ENCODE measurements at regions not wholly inside any gene's neighbourhood (a gene's known extent, or its start where the extent isn't known, plus 50 kb on each side); places are given as distances from the start of the nearest gene placed in this dataset.

DNA sequence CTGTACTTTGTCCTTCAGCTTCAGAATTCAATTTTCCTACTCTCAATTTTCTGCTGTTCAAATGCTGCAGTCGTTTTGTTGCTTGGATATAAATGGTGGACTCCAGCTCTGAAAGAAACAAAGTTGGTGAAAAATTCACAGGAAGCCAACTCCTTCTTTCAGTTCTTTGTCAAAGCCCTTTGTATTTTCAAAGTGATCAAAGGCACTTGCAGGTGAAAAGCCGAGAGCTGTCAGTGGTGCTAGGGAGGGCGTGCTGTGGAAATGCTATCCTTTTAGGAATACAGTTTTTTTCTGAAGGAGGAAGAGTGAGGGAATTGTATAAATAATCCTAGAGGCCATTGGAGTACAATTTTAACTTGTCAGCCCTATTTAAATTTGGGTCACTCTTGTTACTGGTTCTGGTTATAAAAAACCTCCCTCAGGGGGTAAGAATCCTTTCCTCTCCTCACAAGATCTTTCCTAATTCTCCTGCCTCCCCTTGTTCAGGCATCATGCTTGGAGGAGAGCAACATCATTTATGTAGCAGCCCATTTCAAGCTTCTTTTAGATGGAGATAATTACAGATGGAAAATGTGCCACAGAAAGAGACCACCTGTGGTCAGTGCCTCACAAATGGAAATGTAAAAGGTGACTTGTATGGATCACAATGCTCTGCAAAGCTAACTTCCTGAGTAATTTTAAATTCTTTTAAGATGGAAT lies 62.5 kb upstream of the GHR start:
- ATAC-seq = no peak

GRCh38 chr5:42361315-42361688 lies 61.9 kb upstream of the GHR start:
- ATAC-seq = no peak

GRCh38 chr5:42366051-42366450 lies 57.2 kb upstream of the GHR start:
- no peak for ATAC-seq
